Hepatocyte (in vitro differentiated cells): ENCODE measurements at regions not wholly inside any gene's neighbourhood (a gene's known extent, or its start where the extent isn't known, plus 50 kb on each side); places are given as distances from the start of the nearest gene placed in this dataset.

Experiments
- DNase-seq: peaks from one replicate; pipeline ENCODE4 v3.0.0-alpha.2; 2016; ENCODE audit warnings: low spot score
- H2AFZ ChIP-seq: fragments of 200-600 bp; sonication (generic); 2 replicates; pipeline ENCODE4 v1.6.0; 2016; ENCODE audit warnings: antibody characterized with exemption, mild to moderate bottlenecking
- H3K27ac ChIP-seq: fragments of 200-600 bp; sonication (generic); 2 replicates; pipeline ENCODE4 v1.5.1; 2016; ENCODE audit warnings: mild to moderate bottlenecking
- H3K27me3 ChIP-seq: fragments of 200-600 bp; sonication (generic); 2 replicates; pipeline ENCODE4 v1.6.1; 2016
- H3K36me3 ChIP-seq: fragments of 200-600 bp; sonication (generic); replicated peaks from 2 replicates; pipeline ENCODE4 v1.5.1; 2016; ENCODE audit warnings: low read depth; ENCODE audit not compliant: insufficient read depth
- H3K4me1 ChIP-seq: fragments of 200-600 bp; sonication (generic); 2 replicates; pipeline ENCODE4 v1.5.1; 2016; ENCODE audit warnings: mild to moderate bottlenecking, moderate library complexity; ENCODE audit not compliant: insufficient read depth
- H3K4me2 ChIP-seq: fragments of 200-600 bp; sonication (generic); 2 replicates; pipeline ENCODE4 v1.6.0; 2016
- H3K4me3 ChIP-seq: fragments of 200-600 bp; sonication (generic); 2 replicates; pipeline ENCODE4 v1.5.1; 2016; ENCODE audit warnings: mild to moderate bottlenecking
- H3K79me2 ChIP-seq: fragments of 200-600 bp; sonication (generic); 2 replicates; pipeline ENCODE4 v1.6.0; 2017; ENCODE audit warnings: mild to moderate bottlenecking
- H3K9me2 ChIP-seq: fragments of 200-600 bp; sonication (generic); replicated peaks from 2 replicates; pipeline ENCODE4 v1.6.0; 2017; ENCODE audit warnings: mild to moderate bottlenecking; ENCODE audit not compliant: insufficient read depth
- H3K9me3 ChIP-seq: fragments of 200-600 bp; sonication (generic); 2 replicates; pipeline ENCODE4 v1.5.1; 2016; ENCODE audit warnings: low read depth, mild to moderate bottlenecking
- H4K20me1 ChIP-seq: fragments of 200-600 bp; sonication (generic); 2 replicates; pipeline ENCODE4 v1.6.0; 2016; ENCODE audit warnings: mild to moderate bottlenecking; ENCODE audit not compliant: insufficient read depth, poor library complexity, severe bottlenecking
- CTCF ChIP-seq: fragments of 200-600 bp; sonication (generic); IDR thresholded peaks from 2 replicates; pipeline ENCODE4 v1.5.1; 2016; ENCODE audit warnings: antibody characterized with exemption, mild to moderate bottlenecking; ENCODE audit not compliant: poor library complexity
- EZH2 ChIP-seq: fragments of 200-600 bp; sonication (generic); IDR thresholded peaks from 2 replicates; pipeline ENCODE4 v1.6.1; 2016; ENCODE audit warnings: antibody characterized with exemption, mild to moderate bottlenecking, borderline replicate concordance
- EZH2phosphoT487 ChIP-seq: fragments of 200-600 bp; sonication (generic); IDR thresholded peaks from one replicate; pipeline ENCODE4 v1.6.1; 2018; ENCODE audit warnings: antibody characterized with exemption, mild to moderate bottlenecking, low read depth, moderate library complexity; ENCODE audit not compliant: unreplicated experiment, severe bottlenecking
- WGBS: methylation state at CpG from one replicate; pipeline ENCODE4 v1.1.6; 2016; ENCODE audit warnings: low lambda C conversion rate; ENCODE audit errors: missing lambda C conversion rate; 5-methylcytosine and 5-hydroxymethylcytosine counted together

GRCh38 chr2:133823226-133823550 is 254.9 kb upstream of the NCKAP5 start:
- Histone ChIP-seq H4K20me1 (no peaks in the 10 kb centered on the region), H3K9me2 (no peaks in the 10 kb centered on the region), H3K4me1 (no peaks in the 10 kb centered on the region), H3K9me3 (no peaks in the 10 kb centered on the region), H3K36me3 (no peaks in the 10 kb centered on the region), H3K27me3 (no peaks in the 10 kb centered on the region), H2AFZ (no peak overlapping the region), H3K4me3 (no peak overlapping the region), H3K27ac (no peak overlapping the region), H3K79me2 (no peaks in the 10 kb centered on the region), H3K4me2 (no peak overlapping the region)
- no peak for TF ChIP-seq CTCF
- TF ChIP-seq EZH2 = no peak
- no peak for TF ChIP-seq EZH2phosphoT487
- 87% methylated on average over 3 of the region's 3 CpGs for WGBS
- DNase-seq = no peak

GRCh38 chr2:133824869-133825268 is 256.6 kb upstream of the NCKAP5 start:
- Histone ChIP-seq H3K36me3 (no peaks in the 10 kb centered on the region), H3K4me2 (no peak overlapping the region), H3K9me2 (no peaks in the 10 kb centered on the region), H3K9me3 (no peaks in the 10 kb centered on the region), H3K27ac (no peak overlapping the region), H3K4me1 (no peaks in the 10 kb centered on the region), H2AFZ (no peak overlapping the region), H3K79me2 (no peaks in the 10 kb centered on the region), H3K27me3 (no peaks in the 10 kb centered on the region), H3K4me3 (no peak overlapping the region), H4K20me1 (no peaks in the 10 kb centered on the region)
- no peak for DNase-seq
- WGBS = 97% methylated on average over 1 of the region's 1 CpG
- TF ChIP-seq EZH2 (no peak), EZH2phosphoT487 (no peak), CTCF (no peak)

GRCh38 chr2:133825778-133826177 is 257.5 kb upstream of the NCKAP5 start:
- no peak for DNase-seq
- Histone ChIP-seq H3K9me2 (no peaks in the 10 kb centered on the region), H3K27me3 (no peaks in the 10 kb centered on the region), H3K79me2 (no peaks in the 10 kb centered on the region), H3K4me3 (no peak overlapping the region), H3K4me2 (no peak overlapping the region), H4K20me1 (no peaks in the 10 kb centered on the region), H3K4me1 (no peaks in the 10 kb centered on the region), H3K36me3 (no peaks in the 10 kb centered on the region), H2AFZ (no peak overlapping the region), H3K9me3 (no peaks in the 10 kb centered on the region), H3K27ac (no peak overlapping the region)
- TF ChIP-seq EZH2 (no peak), CTCF (no peak), EZH2phosphoT487 (no peak)
- 94% methylated on average over 6 of the region's 6 CpGs for WGBS

- no peaks in the 10 kb centered on the region for H3K9me3 ChIP-seq
- no peak overlapping the region for H3K4me3 ChIP-seq
- no peaks in the 10 kb centered on the region for H4K20me1 ChIP-seq
- no peak overlapping the region for H3K27ac ChIP-seq
- DNase-seq = no peak
- H3K36me3 ChIP-seq = no peaks in the 10 kb centered on the region
- TF ChIP-seq CTCF = no peak
- no peak for TF ChIP-seq EZH2phosphoT487
- TF ChIP-seq EZH2 = no peak
- WGBS = 72% methylated on average over 2 of the region's 2 CpGs
- no peak overlapping the region for H3K4me2 ChIP-seq
- no peak overlapping the region for H2AFZ ChIP-seq
- no peaks in the 10 kb centered on the region for H3K79me2 ChIP-seq
- no peaks in the 10 kb centered on the region for H3K27me3 ChIP-seq
- no peaks in the 10 kb centered on the region for H3K4me1 ChIP-seq
- H3K9me2 ChIP-seq = no peaks in the 10 kb centered on the region
Measured at GRCh38 chr2:133828913-133829312, 260.6 kb upstream of the NCKAP5 start.
